ENCODE measurements at regions not wholly inside any gene's neighbourhood (a gene's known extent, or its start where the extent isn't known, plus 50 kb on each side); places are given as distances from the start of the nearest gene placed in this dataset.

DNA sequence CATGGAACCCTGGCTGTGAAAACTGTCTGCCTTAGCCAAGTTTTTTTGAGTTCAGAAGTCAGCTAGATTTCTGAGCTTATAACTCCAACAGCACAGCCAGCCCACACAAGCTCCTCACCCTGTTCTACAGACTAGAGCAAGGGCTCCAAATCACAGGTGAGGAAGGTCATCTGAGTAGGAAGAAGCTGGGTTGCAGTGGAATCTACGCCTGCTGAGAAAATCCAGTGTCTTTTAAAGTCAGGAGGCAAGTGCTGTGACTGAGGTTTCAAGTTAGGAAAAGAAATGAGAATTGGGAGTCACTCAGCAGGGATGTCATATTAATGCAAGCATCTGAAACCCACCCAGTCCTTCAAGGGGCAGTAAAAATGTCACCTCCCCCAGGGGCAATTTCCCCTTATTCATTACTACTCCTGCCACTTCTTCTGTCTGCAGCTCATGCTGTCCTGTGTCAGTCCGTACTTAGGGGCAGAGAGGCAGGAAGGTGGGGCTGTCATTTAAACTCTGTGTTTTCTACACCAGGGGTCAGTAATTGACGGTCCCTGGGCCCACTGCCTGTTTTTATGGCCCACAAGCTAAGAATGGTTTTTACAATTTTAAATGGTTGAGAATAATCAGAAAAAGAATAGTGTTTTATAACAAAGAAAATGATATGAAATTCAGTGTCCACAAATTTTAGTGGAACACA is 551.1 kb downstream of the BCL11A start:
- no peak for DNase-seq (ENCODE audit: low read depth in 1 of 2, low spot score in 2 of 2)
- ChIA-PET POLR2A (ENCODE audit: partially characterized antibody) (no interaction called here), CTCF (ENCODE audit: partially characterized antibody) (interaction anchor here (0.6 to 1.8 kb wide), 5 partner anchors 16 to 1010 kb away, joined by 3 to 7 read pairs (median 3); no protein-coding TSS in a partner anchor)
- Histone ChIP-seq H3K18ac (ENCODE audit: extremely low read depth, low read length) (no peak overlapping the region), H3K4ac (replicated peaks; ENCODE audit: insufficient read length, low read depth, low read length) (peak overlapping the region; percentile 16), H3K23me2 (ENCODE audit: low read depth, low read length) (no peaks in the 10 kb centered on the region), H3K4me1 (replicated peaks in 1 of 4; ENCODE audit: control insufficient read depth in 3 of 4, insufficient read depth in 4 of 4, low read length in 3 of 4) (peaks cover 0 to 6% (median 0%) of the 10 kb centered on the region in 4 experiments; a peak in 1 of 7 replicates), H3K79me1 (ENCODE audit: low read depth, low read length) (no peaks in the 10 kb centered on the region), H2BK15ac (ENCODE audit: low read length) (no peak overlapping the region), H3K4me2 (ENCODE audit: insufficient read depth in 1 of 2, low read depth in 2 of 2, low read length in 2 of 2) (no peak overlapping the region), H3K56ac (replicated peaks; ENCODE audit: insufficient read length, low read depth, low read length) (no peak overlapping the region), H4K20me1 (replicated peaks in 1 of 2; ENCODE audit: control insufficient read depth in 1 of 2, insufficient read depth in 2 of 2, low read length in 2 of 2) (no peaks in the 10 kb centered on the region), H4K5ac (ENCODE audit: insufficient read length, low read depth, low read length) (no peak overlapping the region), H4K8ac (ENCODE audit: extremely low read depth, insufficient read depth, low read length) (no peak overlapping the region), H3K27me3 (replicated peaks in 1 of 4; ENCODE audit: control insufficient read depth in 3 of 4, extremely low read depth in 1 of 4, insufficient read depth in 3 of 4, low read length in 3 of 4) (no peaks in the 10 kb centered on the region), H3K4me3 (ENCODE audit: extremely low read depth in 1 of 4, insufficient read depth in 2 of 4, low read depth in 3 of 4, low read length in 4 of 4) (no peak overlapping the region), H3K36me3 (ENCODE audit: control insufficient read depth in 2 of 4, insufficient read depth in 4 of 4, low read length in 3 of 4) (no peaks in the 10 kb centered on the region), H2BK5ac (ENCODE audit: low read depth, low read length) (no peak overlapping the region), H3K9ac (replicated peaks in 1 of 4; ENCODE audit: extremely low read depth in 1 of 4, low read depth in 3 of 4, low read length in 3 of 4) (no peak overlapping the region), H3K23ac (ENCODE audit: insufficient read length) (no peak overlapping the region), H3K14ac (ENCODE audit: insufficient read length) (no peak overlapping the region), H2AK5ac (ENCODE audit: low read depth, low read length) (no peak overlapping the region), H2BK120ac (replicated peaks; ENCODE audit: low read depth, low read length) (no peak overlapping the region), H2AFZ (ENCODE audit: low read length) (no peak overlapping the region), H3K9me3 (ENCODE audit: insufficient read depth in 2 of 2, low read depth in 1 of 2, low read length in 1 of 2) (no peaks in the 10 kb centered on the region), H4K91ac (replicated peaks; ENCODE audit: insufficient read length, low read length) (no peak overlapping the region), H3K27ac (ENCODE audit: low read depth, low read length) (no peak overlapping the region), H3K79me2 (ENCODE audit: control insufficient read depth in 1 of 2, insufficient read depth in 2 of 2, low read length in 2 of 2) (no peaks in the 10 kb centered on the region), H2BK12ac (ENCODE audit: low read depth, low read length) (no peak overlapping the region), H2BK20ac (ENCODE audit: low read length) (no peak overlapping the region)
- 62% methylated on average over 3 of the region's 3 CpGs; no CpG with 5 or more reads in 1 of the 2 experiments for WGBS, 2 experiments (ENCODE audit: extremely low coverage in 1 of 2, insufficient coverage in 1 of 2, insufficient read length in 1 of 2, insufficient replicate concordance in 2 of 2, low coverage in 1 of 2, low lambda C conversion rate in 2 of 2, missing lambda C conversion rate in 1 of 2)
- TF ChIP-seq CHD2 (IDR thresholded peaks at IDR 0.05; ENCODE audit: low read length) = no peak
- peak; percentile 35 to 53; a peak in 3 of 4 replicates for TF ChIP-seq RAD21 (IDR thresholded peaks at IDR 0.05 in 1 of 2, conservative IDR thresholded peaks at IDR 0.05 in 1 of 2; ENCODE audit: low read depth in 2 of 2, low read length in 2 of 2)
- TF ChIP-seq JUN (IDR thresholded peaks at IDR 0.05; ENCODE audit: low read depth, low read length) = no peak
- TF ChIP-seq EGR1 (IDR thresholded peaks at IDR 0.05; ENCODE audit: borderline replicate concordance, low read depth, low read length) = no peak
- TF ChIP-seq, protein P1, sequence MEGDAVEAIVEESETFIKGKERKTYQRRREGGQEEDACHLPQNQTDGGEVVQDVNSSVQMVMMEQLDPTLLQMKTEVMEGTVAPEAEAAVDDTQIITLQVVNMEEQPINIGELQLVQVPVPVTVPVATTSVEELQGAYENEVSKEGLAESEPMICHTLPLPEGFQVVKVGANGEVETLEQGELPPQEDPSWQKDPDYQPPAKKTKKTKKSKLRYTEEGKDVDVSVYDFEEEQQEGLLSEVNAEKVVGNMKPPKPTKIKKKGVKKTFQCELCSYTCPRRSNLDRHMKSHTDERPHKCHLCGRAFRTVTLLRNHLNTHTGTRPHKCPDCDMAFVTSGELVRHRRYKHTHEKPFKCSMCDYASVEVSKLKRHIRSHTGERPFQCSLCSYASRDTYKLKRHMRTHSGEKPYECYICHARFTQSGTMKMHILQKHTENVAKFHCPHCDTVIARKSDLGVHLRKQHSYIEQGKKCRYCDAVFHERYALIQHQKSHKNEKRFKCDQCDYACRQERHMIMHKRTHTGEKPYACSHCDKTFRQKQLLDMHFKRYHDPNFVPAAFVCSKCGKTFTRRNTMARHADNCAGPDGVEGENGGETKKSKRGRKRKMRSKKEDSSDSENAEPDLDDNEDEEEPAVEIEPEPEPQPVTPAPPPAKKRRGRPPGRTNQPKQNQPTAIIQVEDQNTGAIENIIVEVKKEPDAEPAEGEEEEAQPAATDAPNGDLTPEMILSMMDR (IDR thresholded peaks at IDR 0.05; ENCODE audit: control extremely low read depth in 1 of 3, insufficient read depth in 1 of 3, low read depth in 1 of 3, low read length in 3 of 3) = peak in 2 of 3 experiments; percentile 4 to 7; a peak in 2 of 4 replicates
- FAIRE-seq = no peak
